ENCODE measurements at regions not wholly inside any gene's neighbourhood (a gene's known extent, or its start where the extent isn't known, plus 50 kb on each side); places are given as distances from the start of the nearest gene placed in this dataset.
A peak's percentile ranks its signal among the peaks of the same experiment; 100 is the strongest.

- no peak for DNase-seq (ENCODE audit: low read depth)
- no peak overlapping the region for H3K4me3 ChIP-seq (ENCODE audit: low read length)
- TF ChIP-seq, protein P1, sequence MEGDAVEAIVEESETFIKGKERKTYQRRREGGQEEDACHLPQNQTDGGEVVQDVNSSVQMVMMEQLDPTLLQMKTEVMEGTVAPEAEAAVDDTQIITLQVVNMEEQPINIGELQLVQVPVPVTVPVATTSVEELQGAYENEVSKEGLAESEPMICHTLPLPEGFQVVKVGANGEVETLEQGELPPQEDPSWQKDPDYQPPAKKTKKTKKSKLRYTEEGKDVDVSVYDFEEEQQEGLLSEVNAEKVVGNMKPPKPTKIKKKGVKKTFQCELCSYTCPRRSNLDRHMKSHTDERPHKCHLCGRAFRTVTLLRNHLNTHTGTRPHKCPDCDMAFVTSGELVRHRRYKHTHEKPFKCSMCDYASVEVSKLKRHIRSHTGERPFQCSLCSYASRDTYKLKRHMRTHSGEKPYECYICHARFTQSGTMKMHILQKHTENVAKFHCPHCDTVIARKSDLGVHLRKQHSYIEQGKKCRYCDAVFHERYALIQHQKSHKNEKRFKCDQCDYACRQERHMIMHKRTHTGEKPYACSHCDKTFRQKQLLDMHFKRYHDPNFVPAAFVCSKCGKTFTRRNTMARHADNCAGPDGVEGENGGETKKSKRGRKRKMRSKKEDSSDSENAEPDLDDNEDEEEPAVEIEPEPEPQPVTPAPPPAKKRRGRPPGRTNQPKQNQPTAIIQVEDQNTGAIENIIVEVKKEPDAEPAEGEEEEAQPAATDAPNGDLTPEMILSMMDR (conservative IDR thresholded peaks at IDR 0.05; ENCODE audit: low read length) = no peak
Observed at GRCh38 chr9:113665064-113665463, 201.5 kb downstream of the RGS3 start.

GRCh38 chr9:113665756-113666155 lies 202.2 kb downstream of the RGS3 start:
- TF ChIP-seq, protein P1 (conservative IDR thresholded peaks at IDR 0.05; ENCODE audit: low read length) = no peak
- H3K4me3 ChIP-seq (ENCODE audit: low read length) = no peak overlapping the region
- DNase-seq (ENCODE audit: low read depth) = no peak

- TF ChIP-seq, protein P1 (conservative IDR thresholded peaks at IDR 0.05; ENCODE audit: low read length) = no peak
- no peak overlapping the region for H3K4me3 ChIP-seq (ENCODE audit: low read length)
- peak; percentile 77 for DNase-seq (ENCODE audit: low read depth)
Observed at GRCh38 chr9:113668061-113668460, 204.5 kb downstream of the RGS3 start.

GRCh38 chr9:113669522-113670115 lies 206.1 kb downstream of the RGS3 start:
- TF ChIP-seq, protein P1 (conservative IDR thresholded peaks at IDR 0.05; ENCODE audit: low read length) = no peak
- peak; percentile 85 for DNase-seq (ENCODE audit: low read depth)
- H3K4me3 ChIP-seq (ENCODE audit: low read length) = no peak overlapping the region

- H3K4me3 ChIP-seq (ENCODE audit: low read length) = no peak overlapping the region
- TF ChIP-seq, protein P1 (conservative IDR thresholded peaks at IDR 0.05; ENCODE audit: low read length) = no peak
- DNase-seq (ENCODE audit: low read depth) = peak; percentile 50
Observed at GRCh38 chr9:113673726-113674125, 202.4 kb upstream of the ZNF618 start.

DNA sequence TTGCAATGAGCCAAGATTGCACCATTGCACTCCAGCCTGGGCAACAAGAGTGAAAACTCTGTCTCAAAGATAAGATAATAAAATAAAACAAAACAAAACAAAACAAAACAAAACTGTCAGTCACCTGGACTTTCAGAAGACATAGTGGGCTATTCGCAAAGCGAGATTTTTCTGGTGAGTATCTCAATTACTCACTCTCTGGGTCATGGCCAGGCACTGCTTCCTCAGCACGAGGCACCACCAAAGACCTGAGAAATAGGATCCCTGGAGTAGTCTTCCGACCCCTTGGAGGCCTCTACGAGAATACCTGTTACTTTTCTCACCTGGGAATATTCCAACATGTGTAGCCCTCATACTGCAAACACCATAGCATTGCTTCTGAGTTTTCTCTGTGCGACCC lies 201.7 kb upstream of the ZNF618 start:
- no peak overlapping the region for H3K4me3 ChIP-seq (ENCODE audit: low read length)
- TF ChIP-seq, protein P1 (conservative IDR thresholded peaks at IDR 0.05; ENCODE audit: low read length) = no peak
- peak; percentile 39 for DNase-seq (ENCODE audit: low read depth)

DNA sequence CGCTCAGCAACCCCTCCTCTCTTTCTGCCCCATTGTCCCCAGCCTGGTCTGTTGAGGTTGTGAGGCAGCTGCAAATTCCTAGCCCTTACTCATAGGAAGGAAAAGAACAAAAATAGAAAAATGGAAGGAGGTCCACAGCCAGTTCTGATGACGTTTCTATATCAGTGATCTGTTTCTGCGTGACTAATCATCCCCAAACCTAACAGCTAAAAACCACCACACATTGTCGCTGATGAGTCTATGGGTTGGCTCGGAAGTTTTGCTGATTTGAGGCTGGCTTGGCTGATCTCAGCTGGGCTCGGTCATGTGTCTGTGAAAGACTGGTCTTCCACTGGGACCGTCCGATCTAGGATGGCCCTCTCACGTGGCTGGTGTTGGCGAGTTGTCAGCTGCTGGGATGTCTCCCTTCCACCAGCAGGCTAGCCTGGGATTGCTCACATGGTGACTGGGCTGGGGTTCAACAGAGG lies 200.6 kb upstream of the ZNF618 start:
- DNase-seq (ENCODE audit: low read depth) = peak; percentile 98
- TF ChIP-seq, protein P1 (conservative IDR thresholded peaks at IDR 0.05; ENCODE audit: low read length) = peak; percentile 15; the same call in 1 of the 2 replicates
- no peak overlapping the region; the same call in 1 of the 2 replicates for H3K4me3 ChIP-seq (ENCODE audit: low read length)
